Effector CD4-positive, alpha-beta T cell (primary cell): ENCODE measurements at regions not wholly inside any gene's neighbourhood (a gene's known extent, or its start where the extent isn't known, plus 50 kb on each side); places are given as distances from the start of the nearest gene placed in this dataset.

Experiments used
- DNase-seq: peaks from one replicate; pipeline ENCODE4 v3.0.0-alpha.2; 2020

DNA sequence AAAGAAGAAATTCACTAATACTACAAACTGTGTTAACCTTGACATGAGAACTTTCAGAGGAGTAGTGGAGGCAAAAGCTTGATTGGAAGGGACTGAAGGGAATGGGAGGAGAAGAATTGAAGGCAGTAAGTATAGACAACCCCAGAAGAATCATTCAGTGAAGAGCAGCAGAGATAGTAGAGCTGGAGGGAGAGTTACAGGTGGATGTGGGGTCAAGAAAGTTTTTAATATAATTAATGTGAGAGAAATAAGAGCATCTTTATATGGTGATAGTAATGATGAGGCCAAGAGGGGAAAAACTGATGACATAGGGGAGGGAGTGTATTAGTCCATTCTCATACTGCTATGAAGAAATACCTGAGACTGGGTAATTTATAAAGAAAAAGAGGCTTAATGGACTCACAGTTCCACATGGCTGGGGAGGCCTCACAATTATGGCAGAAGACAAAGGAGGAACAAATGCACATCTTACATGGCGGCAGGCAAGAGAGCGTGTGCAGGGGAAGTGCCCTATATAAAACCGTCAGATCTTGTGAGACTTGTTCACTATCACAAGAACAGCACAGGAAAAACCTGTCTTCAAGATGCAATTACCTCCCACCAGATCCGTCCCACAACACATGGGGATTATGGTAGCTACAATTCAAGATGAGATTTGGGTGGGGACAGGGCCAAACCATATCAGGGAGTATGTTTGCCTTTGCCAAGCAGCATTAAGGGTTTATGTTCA, 88.3 kb upstream of the PIK3CG start:
- DNase-seq: no peak

DNA sequence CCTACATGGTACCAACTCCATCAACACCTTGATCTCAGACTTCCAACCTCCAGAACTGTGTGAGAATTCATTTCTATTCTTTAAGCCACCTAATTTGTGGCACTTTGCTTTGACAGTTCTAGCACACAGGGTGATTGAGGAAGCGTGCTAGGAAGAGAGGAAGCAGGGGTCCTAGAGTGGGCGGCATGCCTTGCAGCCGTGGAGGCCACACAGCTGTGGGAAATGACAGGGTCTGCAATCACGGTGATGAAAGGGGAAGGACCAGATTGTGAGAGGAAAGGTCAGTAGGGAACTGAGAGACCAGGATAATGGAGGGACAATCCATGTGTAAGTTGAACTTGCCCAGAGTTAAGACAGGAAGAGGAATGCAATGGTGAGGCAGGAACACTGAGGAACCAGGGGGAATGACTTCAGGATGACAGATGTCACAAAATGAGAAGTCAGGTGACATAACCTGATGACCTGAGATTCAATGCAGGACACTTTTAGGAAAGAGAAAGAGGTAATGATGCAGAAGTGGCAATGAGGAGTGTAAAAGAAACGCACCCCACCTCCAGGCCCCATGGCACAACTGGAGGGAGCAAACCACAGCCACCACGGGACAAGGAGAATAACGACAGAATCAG, 87.3 kb upstream of the PIK3CG start:
- no peak for DNase-seq

DNA sequence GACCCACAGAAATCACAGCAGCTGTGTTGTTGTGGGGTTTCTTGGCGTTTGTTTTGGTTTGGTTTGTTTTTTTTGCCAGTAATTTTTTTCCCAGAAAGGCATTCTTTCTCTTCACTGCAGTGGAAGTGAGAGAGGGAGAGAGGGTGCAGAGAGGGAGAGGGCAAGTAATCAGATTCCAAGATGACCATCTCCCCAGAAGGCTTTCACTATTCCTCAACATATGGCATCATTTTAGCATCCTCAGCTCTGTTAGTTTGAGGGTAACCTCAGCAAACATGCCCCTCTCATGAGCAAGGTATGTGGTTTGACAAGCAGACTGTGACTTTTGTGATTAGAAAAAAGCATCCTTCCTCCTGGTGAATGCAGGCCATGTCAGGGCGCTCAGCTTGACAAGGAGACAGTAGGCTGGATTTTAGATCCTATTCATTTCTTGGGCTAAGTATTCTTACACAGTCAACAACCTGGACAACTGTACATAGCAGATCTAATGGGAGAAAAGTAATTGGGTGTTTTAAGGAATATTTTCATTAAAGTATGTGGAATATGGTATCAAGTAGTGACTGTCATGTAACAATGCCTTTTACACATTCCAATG, 86.3 kb upstream of the PIK3CG start:
- DNase-seq: no peak

DNA sequence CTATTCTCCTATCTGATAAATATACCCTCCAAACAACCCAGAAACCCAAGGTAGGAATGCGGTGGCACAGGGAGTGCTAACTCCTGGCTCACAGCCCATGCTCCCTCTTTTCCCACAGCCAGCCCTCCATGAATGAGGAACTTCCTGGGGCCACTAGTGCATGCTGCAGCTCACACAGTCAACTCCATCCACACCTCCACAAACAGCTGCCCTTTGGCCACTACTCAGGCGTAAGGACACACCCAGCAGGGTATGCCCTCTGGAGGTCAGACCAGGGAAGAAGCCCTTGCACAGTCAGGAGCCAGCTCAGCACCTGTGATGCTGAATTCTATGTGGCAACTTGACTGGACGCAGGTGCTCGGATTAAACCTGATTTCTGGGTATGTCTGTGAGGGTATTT, 85.2 kb upstream of the PIK3CG start:
- DNase-seq: no peak

DNA sequence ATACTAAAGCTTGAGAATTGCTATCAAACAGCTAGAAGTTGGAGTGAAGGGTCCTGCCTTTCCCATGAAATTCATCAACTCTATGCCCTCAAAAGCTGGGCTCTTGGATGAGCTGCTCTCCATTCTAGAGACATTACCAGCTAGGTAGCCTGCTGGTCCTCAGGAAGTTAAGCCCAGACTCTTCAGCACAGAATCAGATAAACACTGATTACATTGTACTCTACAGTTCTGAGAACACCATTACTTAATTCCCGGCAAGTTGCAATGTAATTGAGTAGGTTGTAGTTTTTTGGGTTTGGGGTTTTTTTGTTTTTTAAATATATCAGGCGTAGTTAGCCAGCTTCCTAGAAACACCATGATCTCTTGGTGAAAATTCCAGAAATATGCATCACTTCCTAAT, 84.1 kb upstream of the PIK3CG start:
- no peak for DNase-seq

DNA sequence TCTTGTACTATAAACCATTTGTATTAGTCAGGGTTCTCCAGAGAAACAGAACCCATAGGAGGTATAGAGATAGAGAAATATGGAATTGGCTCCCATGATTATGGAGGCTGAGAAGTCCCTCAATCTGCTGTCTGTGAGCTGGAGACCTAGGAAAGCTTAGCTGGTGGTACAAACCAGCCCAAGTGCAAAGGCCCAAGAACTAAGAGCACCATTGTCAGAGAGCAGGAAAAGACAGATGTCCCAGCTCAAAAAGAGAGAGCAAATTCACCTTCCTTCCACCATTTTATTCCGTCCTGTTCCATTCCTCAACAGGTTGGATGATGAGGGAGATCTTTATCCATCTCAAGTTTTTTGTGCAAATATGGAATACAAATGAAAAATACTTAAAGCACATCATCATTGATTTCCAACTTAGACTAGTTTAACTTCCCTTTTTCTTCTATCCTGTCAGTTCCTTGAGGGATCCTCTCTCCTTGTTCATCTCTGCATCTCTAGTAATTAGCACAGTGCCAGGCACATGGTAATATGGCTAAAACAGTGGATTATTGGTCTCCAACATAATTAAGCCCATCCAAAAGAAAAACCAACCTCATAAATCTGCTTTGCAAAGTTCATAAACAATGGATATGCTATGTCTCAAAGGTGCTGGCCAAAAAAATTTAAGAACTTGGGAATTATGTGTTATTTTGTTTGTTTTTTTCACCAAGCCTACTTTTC, 83.1 kb upstream of the PIK3CG start:
- no peak for DNase-seq

DNA sequence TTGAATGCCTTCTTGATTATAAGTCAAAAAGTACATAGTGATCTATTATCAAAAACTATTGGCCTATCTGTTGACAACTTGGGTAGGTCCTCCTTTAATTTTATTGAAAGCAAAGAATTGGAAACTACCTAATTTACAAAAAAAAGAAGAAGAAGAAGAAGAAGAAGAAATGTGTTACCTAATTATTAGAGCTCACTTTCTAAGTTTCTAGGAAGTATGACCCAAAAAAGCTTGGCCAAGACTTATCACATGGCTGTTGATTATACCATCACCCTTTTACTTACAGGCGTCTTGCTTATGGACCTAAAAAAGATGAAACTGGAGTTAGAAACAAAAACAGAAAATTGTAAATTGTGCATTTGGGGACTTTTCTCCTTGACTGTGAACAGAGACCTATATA, 81.8 kb upstream of the PIK3CG start:
- no peak for DNase-seq

DNA sequence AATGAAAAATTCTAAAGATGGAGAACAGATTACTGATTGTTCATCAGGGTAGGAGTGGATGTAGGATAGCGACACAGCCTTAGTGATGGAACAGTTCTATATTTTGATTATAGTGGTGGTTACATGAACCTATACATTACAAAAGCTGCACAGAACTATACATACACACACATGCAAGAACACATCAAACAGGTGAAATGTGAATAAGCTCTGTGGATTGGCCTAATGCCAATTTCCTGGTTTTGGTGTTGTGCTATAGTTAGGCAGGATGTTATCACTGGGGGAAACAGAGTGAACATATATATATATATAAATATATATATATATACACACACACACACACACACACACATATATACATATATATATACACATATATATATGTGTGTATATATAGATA, 76.4 kb upstream of the PIK3CG start:
- DNase-seq: no peak

DNA sequence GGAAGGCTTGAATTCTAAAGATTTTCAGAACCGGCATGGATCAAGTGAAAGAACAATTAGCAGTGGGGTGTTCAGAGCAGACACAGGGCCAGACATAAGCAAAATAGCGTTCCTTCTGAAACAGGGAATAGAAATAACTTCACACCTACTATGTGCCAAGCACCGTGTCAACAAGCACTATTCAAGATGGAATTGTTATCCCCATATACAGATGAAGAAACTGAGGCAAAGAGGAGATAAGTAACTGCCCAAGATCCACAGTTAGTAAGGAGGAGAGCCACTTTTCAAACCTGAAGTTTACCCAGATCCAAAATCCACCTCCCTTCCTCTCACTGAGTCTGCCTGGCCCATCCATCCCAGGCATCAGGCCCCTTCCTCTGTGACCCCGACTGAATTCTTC, 73.6 kb upstream of the PIK3CG start:
- DNase-seq: no peak

DNA sequence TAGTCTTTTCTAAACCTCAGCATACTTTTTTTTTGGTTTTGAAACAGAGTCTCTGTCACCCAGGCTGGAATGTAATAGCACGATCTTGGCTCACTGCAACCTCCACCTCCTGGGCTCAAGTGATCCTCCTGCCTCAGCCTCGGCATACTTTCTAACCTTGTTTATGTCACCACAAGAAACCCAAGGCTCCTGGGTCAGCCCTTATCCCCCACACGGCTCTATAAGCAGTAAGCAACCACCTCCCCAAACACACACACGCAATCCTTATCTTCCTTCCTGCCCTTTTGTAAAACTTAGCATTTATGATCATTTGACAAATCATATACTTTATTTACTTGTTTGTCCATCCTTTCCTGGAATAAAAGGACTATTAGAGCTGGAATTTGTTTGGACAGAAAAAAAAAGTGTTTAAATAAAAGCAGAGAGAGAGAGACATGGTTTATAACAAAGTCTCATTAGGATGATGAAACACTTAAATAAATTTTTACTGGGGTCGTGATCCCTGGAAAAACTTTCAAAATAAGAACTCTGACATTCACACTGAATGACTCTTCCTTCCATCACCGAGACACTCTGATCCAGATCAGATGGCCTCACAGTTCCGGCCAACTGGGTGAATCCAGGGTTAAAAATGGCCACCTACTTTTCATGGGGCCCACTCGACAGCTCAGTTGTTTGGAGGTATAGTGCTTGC, 72.7 kb upstream of the PIK3CG start:
- DNase-seq: no peak

DNA sequence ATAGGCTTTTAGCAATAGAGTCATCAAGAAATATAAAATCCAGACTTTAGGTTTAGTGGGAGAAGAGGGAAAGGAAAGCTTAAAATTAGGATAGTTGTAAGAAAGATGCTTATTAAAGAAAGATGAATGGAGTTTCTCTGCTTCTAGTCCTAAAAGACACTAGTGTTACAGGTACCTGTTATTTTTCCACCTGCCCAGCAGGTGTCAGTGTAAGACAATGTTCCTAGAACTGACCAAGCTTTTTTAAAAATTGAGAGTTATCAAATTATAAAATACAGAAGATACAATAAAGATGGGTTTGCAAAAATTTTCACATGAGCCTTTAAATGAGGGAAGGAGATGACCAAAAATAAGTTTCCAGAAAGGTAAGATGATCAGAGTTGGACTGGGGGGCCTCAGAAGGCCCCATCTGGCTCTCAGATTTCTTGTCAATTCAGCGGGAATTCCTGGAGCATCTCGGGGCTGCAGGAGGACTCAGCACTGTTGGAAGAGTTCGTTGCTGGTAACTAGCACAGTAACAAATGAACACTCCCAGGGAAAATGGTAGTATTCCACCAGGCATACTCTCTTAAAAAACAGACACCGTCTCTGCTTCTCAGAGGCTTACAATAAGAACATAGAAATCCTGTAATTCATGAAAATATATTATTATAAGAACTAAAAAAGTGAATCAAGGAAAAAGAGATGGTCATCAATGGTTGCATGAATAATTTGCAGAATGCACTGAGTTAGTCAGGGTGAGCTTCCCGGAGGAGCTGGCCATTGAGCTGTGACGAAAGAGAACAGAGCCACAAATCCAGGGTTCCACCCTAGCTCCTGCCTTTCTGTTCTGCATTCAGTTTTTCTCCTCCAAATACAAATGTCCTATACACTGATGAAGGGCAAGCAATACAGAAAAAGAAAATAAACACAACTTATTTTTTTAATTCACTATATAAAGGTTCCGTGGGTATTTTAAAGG, 71.8 kb upstream of the PIK3CG start:
- DNase-seq: peak; percentile 38

DNA sequence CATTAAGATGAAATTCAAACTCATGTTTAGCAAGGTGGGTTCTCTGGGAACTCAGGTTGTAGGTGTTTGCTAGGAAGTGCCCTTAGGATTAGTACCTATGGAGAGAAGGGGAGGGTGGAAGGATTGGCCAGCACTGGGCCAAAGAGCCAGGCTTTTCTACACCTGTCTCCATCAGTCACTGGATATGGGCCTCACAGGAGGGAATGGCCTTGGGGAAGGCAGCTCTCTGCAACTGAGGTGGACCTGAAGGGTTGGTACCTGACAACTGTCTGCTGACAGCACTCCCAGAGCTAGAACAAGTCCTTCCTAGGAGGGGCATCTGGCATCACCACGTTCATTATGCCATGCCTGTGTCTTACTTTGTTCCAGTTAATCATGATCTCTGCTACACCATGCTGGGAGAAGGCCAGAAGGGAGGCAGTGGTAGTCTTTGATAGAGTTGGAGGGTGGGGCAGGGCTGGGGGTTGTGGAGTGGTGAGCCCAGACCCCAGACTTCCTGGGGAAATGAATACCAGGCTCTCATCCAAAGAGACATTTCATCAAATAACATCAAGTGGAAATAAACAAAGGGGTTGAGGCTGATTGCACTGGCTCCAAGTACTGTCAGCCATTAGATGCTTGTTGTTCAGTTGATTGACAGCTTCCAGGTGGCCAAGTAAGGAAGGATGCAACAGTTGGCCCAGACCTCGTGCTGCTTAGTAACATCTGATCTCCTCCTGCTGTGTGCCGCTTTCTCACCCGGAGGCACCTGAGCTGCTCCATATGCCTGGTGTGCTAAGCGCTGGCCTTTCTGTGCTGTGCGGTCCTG, 70.6 kb upstream of the PIK3CG start:
- DNase-seq: no peak

DNA sequence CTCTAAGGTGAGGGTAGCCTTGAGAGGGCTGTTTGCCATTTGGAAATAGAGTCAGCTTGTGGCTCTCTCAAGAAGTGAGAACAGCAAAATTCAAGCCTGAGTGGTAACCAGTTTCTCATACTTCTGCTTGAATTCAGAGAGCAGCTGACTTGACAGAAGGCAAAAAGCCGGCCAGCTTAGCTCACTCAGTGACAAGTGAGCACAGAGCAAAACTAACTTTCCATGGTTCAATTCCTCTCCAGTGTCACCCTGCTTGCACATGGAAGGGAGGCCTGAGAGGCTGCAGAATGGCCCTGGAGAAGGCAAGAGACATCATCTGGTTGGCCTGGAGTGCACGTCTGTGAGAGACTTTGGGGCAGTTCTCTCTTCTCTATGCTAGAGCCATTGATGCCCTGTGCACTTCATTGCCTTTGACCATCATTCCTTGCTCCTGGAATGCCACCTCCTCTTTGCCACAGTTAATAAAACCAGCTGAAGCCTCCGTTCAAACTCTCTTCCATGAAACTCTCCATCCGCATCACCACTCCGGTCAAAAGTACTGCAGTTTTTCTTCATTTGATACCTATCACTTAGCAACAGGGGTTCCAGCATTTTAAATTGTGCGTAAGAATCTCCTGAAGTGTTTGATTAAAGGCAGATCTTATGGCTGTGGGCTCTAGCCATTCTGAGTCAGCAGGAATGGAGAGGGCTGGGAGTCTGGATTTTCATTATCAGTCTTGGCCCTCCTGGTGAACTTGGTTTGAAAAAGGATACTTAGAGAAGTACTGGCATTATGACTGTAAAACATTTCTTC, 69.8 kb upstream of the PIK3CG start:
- DNase-seq: no peak

DNA sequence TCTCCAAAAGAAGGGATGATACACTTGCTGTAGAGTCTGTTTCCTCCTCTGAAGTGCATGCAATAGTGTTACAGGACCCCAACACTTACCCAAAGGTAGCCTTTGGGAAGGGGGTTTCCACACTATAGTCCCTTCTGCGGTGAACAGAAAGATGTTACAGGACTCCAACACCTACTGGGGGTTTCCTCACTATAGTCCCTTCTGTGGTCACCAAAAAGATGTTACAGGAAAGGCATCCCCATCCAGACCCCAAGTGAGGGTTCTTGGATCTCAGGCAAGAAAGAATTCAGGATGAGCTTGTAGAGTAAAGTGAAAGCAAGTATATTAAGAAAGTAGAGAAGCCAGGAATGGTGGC, 69.2 kb upstream of the PIK3CG start:
- no peak for DNase-seq

DNA sequence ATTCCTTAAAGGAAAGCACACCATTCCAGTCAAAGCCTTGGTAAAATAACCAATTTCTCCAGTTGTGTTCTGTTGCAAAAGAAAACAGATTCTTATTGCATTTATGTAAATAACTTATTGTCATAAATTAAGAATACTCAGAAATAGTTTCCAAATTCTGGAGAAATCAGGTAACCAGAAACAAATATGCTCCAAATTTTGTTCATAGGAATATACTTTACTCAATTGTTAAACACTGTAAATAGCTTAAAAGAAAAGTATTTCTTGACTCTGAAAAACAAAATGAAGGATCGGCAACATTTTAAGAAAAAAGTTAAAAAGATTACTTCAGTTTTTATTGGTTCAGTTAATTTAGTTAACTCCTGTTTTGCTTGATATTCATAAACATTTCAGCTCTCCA, 67.1 kb upstream of the PIK3CG start:
- no peak for DNase-seq

DNA sequence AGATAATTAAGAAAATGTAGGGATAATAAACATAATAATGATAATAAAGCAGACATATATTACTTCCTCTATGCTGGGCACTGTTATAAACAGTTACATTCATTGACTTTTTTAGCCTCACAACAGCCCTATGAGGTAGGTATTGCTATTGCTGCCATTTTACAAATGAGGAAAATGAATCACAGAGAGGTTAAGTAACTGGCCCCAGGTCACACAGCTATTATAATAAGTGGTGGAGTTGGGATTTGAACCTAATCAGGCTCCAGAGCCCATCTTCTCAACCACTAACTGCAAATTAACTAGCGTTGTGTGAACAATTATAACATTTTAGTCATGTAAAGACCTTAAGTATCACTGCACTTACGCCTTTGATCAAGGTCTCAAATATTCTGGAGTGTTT, 62.5 kb upstream of the PIK3CG start:
- DNase-seq: no peak

DNA sequence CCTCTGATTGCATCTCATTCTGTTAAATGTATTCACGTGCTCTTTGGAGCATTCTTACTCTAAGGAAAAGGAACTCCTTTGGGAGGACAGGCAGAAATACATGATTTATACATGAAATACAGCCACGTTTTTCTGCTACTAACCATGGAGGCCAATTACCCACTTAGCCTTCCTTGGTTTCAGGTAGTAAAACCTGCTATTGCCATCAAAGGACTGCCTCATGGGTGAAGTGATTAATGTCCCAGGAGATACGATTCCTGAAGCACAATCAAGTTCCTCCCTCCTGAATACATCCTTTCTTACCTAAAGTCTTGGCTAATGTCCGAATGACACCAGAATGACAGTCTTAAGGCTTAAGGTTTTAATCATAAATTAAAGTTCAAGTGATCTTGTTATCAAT, 58.5 kb upstream of the PIK3CG start:
- DNase-seq: no peak

DNA sequence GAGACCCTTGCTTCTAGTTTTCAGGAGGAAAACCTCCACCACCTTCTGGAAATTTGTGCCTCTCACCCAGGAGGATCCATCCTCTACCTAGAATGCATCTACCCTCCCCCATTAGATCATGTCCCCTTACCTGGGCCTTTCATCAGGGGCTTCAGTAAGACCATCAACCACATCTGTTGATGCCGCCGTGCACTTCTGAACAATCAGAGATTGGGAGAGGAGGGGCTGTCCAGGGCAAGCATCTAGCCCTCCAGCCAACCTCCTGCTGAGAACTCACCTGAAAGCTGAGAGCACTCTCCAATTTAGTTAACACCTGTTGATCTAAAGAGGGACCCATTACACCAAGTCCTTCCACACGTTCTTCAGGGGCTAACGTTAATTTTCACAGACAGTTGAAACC, 57.6 kb upstream of the PIK3CG start:
- DNase-seq: no peak

DNA sequence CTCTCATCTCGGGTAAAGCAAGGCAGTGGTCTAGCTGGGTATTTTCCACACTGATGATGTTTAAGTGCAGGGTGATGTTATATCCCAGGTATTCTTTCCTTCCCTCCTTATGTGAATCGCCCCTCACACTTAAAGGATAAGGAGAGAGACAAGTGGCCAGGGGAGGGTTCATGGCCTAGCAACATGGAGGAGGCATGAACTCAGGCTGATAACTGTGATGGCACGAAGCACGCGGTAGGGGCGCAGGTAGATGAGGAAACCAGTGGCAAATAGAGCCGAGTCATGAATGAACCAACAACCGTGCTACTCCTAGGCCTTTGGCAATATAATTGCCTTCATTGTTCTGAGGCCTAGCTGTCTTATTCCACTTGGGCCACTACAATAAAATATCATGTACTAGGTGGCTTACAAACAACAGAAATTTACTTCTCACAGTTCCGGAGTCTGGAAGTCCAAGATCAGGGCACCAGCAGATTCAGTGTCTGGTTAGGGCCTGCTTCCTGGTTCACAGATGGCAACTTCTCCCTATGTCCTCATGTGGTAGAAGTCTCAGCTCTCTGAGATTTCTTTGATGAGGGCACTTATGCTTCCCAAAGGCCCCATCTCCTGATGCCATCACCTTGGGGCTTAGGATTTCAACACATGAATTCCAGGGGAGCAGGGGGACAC, 56.0 kb upstream of the PIK3CG start:
- no peak for DNase-seq

DNA sequence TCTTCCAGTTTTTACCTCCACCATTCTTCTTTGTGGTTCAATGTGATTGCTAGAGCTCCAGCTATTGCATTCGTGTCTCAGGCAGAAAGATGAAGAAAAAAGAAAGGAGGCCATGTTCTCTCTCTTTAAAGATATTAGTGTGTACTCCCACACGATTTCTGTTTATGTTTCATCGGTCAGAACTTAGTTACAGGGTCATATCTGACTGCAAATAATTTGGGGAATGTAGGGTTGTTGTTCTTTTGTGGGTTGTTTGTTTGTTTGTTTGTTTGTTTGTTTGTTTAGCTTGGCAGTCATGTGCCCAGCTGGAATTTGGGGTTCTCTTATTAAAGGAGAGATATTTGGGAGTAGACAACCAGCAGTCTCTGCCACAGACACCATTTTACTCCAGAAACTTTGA, 53.6 kb upstream of the PIK3CG start:
- no peak for DNase-seq
